SK-N-MC (cell line): ENCODE measurements at regions not wholly inside any gene's neighbourhood (a gene's known extent, or its start where the extent isn't known, plus 50 kb on each side); places are given as distances from the start of the nearest gene placed in this dataset.

ENCODE experiments used
- DNase-seq: peaks from one replicate; pipeline ENCODE4 v3.0.0-alpha.2; 2011; ENCODE audit warnings: low read depth, low spot score
- H3K27ac ChIP-seq: fragments of 200-600 bp; sonication (generic); 2 replicates; pipeline ENCODE4 v1.5.1; 2016; ENCODE audit warnings: mixed run types
- H3K36me3 ChIP-seq: fragments of 200-600 bp; sonication (generic); 2 replicates; pipeline ENCODE4 v1.6.1; 2017; ENCODE audit warnings: antibody characterized with exemption, low read length, mixed read lengths; ENCODE audit not compliant: insufficient read depth
- H3K4me3 ChIP-seq: fragments of 200-600 bp; sonication (generic); 2 replicates; pipeline ENCODE4 v1.5.1; 2016
- H3K9ac ChIP-seq: fragments of 200-600 bp; sonication (generic); 2 replicates; pipeline ENCODE4 v1.8.0; 2017; ENCODE audit warnings: mixed run types, mixed read lengths; ENCODE audit not compliant: insufficient read length
- H3K9me3 ChIP-seq: fragments of 200-600 bp; sonication (generic); 2 replicates; pipeline ENCODE4 v1.6.1; 2017; ENCODE audit warnings: low read depth, mild to moderate bottlenecking, antibody characterized with exemption, low read length, moderate library complexity, mixed read lengths
- EZH2 ChIP-seq: fragments of 200-600 bp; sonication (generic); IDR thresholded peaks from one replicate; pipeline ENCODE4 v1.6.1; 2017; ENCODE audit warnings: antibody characterized with exemption
- FOXP2 ChIP-seq: optimal IDR thresholded peaks from 2 replicates; pipeline ENCODE3; 2011; ENCODE audit warnings: mild to moderate bottlenecking, moderate library complexity; ENCODE audit not compliant: insufficient read depth; ENCODE audit errors: extremely low read length, control extremely low read depth
- POLR2AphosphoS5 ChIP-seq: IDR thresholded peaks from 2 replicates; pipeline ENCODE4 v1.6.1; 2012; ENCODE audit warnings: mild to moderate bottlenecking, low read depth, low read length, borderline replicate concordance

GRCh38 chr14:34072401-34072800 is 121.5 kb upstream of the EGLN3 start:
- Histone ChIP-seq H3K36me3 (no peaks in the 10 kb centered on the region), H3K27ac (no peak overlapping the region), H3K9ac (no peak overlapping the region), H3K9me3 (no peaks in the 10 kb centered on the region), H3K4me3 (no peak overlapping the region)
- no peak for DNase-seq
- no peak for TF ChIP-seq FOXP2
- TF ChIP-seq EZH2, result no peak
- no peak for TF ChIP-seq POLR2AphosphoS5

- Histone ChIP-seq H3K9ac (no peak overlapping the region), H3K9me3 (no peaks in the 10 kb centered on the region), H3K36me3 (no peaks in the 10 kb centered on the region), H3K4me3 (no peak overlapping the region), H3K27ac (no peak overlapping the region)
- TF ChIP-seq POLR2AphosphoS5 (no peak), FOXP2 (no peak), EZH2 (no peak)
- no peak for DNase-seq
Observed at GRCh38 chr14:34070917-34071407, 120.1 kb upstream of the EGLN3 start.

GRCh38 chr14:34069854-34070582 is 119.1 kb upstream of the EGLN3 start:
- no peak for TF ChIP-seq EZH2
- TF ChIP-seq POLR2AphosphoS5, result no peak
- no peak for TF ChIP-seq FOXP2
- Histone ChIP-seq H3K9ac (no peak overlapping the region), H3K9me3 (no peaks in the 10 kb centered on the region), H3K36me3 (no peaks in the 10 kb centered on the region), H3K4me3 (no peak overlapping the region), H3K27ac (no peak overlapping the region)
- no peak for DNase-seq

GRCh38 chr14:34067587-34067986 is 116.7 kb upstream of the EGLN3 start:
- H3K36me3 ChIP-seq, result no peaks in the 10 kb centered on the region

GRCh38 chr14:34065690-34066391 is 115.0 kb upstream of the EGLN3 start:
- Histone ChIP-seq H3K9me3 (no peaks in the 10 kb centered on the region), H3K27ac (no peak overlapping the region), H3K36me3 (no peaks in the 10 kb centered on the region), H3K4me3 (no peak overlapping the region), H3K9ac (no peak overlapping the region)
- TF ChIP-seq POLR2AphosphoS5, result no peak
- TF ChIP-seq EZH2, result no peak
- no peak for TF ChIP-seq FOXP2
- no peak for DNase-seq

More at GRCh38 chr14:34067587-34067986, 116.7 kb upstream of the EGLN3 start:
- Histone ChIP-seq H3K4me3 (no peak overlapping the region), H3K9ac (no peak overlapping the region), H3K9me3 (no peaks in the 10 kb centered on the region), H3K27ac (no peak overlapping the region)
- DNase-seq, result no peak
- TF ChIP-seq POLR2AphosphoS5 (no peak), FOXP2 (no peak), EZH2 (no peak)

GRCh38 chr14:34065236-34065635 is 114.4 kb upstream of the EGLN3 start:
- TF ChIP-seq EZH2, result no peak
- no peak for TF ChIP-seq POLR2AphosphoS5
- no peak for TF ChIP-seq FOXP2
- H3K27ac ChIP-seq, result no peak overlapping the region
- H3K4me3 ChIP-seq, result no peak overlapping the region
- H3K9me3 ChIP-seq, result no peaks in the 10 kb centered on the region
- no peaks in the 10 kb centered on the region for H3K36me3 ChIP-seq
- no peak for DNase-seq
- H3K9ac ChIP-seq, result no peak overlapping the region

GRCh38 chr14:34064349-34064748 is 113.5 kb upstream of the EGLN3 start:
- no peaks in the 10 kb centered on the region for H3K36me3 ChIP-seq

GRCh38 chr14:34063470-34064164 is 112.7 kb upstream of the EGLN3 start:
- H3K27ac ChIP-seq, result no peak overlapping the region
- no peak for DNase-seq
- H3K36me3 ChIP-seq, result no peaks in the 10 kb centered on the region
- H3K9me3 ChIP-seq, result no peaks in the 10 kb centered on the region
- no peak overlapping the region for H3K9ac ChIP-seq
- H3K4me3 ChIP-seq, result no peak overlapping the region
- TF ChIP-seq POLR2AphosphoS5 (no peak), EZH2 (no peak), FOXP2 (no peak)

More at GRCh38 chr14:34064349-34064748, 113.5 kb upstream of the EGLN3 start:
- TF ChIP-seq FOXP2 (no peak), EZH2 (no peak), POLR2AphosphoS5 (no peak)
- no peaks in the 10 kb centered on the region for H3K9me3 ChIP-seq
- no peak overlapping the region for H3K4me3 ChIP-seq
- no peak overlapping the region for H3K9ac ChIP-seq
- H3K27ac ChIP-seq, result no peak overlapping the region
- DNase-seq, result no peak
